ENCODE measurements at regions not wholly inside any gene's neighbourhood (a gene's known extent, or its start where the extent isn't known, plus 50 kb on each side); places are given as distances from the start of the nearest gene placed in this dataset.

GRCh38 chr6:166775180-166775922 is 148.3 kb upstream of the RPS6KA2 start:
- Histone ChIP-seq H3K79me2 (ENCODE audit: insufficient read depth, low read length) (no peaks in the 10 kb centered on the region), H3K4me2 (ENCODE audit: low read length) (no peak overlapping the region), H3K9me3 (ENCODE audit: low read length) (no peaks in the 10 kb centered on the region), H3K9ac (ENCODE audit: low read length) (no peak overlapping the region), H3K9me2 (ENCODE audit: low read depth, low read length) (no peaks in the 10 kb centered on the region), H4K20me1 (ENCODE audit: insufficient read depth, low read length) (no peaks in the 10 kb centered on the region), H3F3A (ENCODE audit: insufficient read depth, low read length) (no peaks in the 10 kb centered on the region), H3K27me3 (ENCODE audit: insufficient read depth, low read length) (no peaks in the 10 kb centered on the region; the same call in 1 of the 2 replicates), H3K4me3 (ENCODE audit: low read depth, low read length, poor library complexity, severe bottlenecking) (no peak overlapping the region), H2AFZ (ENCODE audit: low read length) (no peak overlapping the region), H3K27ac (ENCODE audit: low read depth, low read length, poor library complexity, severe bottlenecking) (no peak overlapping the region), H3K36me3 (ENCODE audit: insufficient read depth, low read length) (no peaks in the 10 kb centered on the region), H3K4me1 (ENCODE audit: insufficient read depth, low read length, severe bottlenecking) (no peaks in the 10 kb centered on the region)
- no peak for TF ChIP-seq EZH2 (IDR thresholded peaks at IDR 0.05; ENCODE audit: borderline replicate concordance, low read length)
- TF ChIP-seq CTCF (IDR thresholded peaks at IDR 0.05; ENCODE audit: low read length), result peak; percentile 83

DNA sequence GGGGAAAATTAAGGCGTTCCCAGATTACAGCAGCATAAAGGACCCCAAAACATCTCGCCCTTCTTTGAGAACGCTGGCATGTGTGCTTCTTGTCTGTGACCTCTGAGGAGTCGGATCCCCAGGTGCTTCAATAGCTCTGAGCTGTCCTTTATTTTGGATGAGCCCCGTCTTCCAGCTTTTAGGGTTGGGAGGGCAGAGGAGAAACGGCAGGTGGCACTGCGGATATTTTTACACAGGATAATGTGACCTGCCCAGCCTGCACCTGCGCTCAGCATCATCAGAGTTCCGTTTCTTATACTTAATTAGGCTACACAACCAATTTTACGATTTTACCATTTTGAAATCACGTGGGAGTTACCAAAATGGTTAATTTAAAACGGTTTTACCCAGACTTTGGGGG is 147.7 kb upstream of the RPS6KA2 start:
- Histone ChIP-seq H3K9me3 (ENCODE audit: low read length) (no peaks in the 10 kb centered on the region), H3K79me2 (ENCODE audit: insufficient read depth, low read length) (no peaks in the 10 kb centered on the region), H3K36me3 (ENCODE audit: insufficient read depth, low read length) (no peaks in the 10 kb centered on the region), H3K27me3 (ENCODE audit: insufficient read depth, low read length) (no peaks in the 10 kb centered on the region; the same call in 1 of the 2 replicates), H3K9me2 (ENCODE audit: low read depth, low read length) (no peaks in the 10 kb centered on the region), H3K4me1 (ENCODE audit: insufficient read depth, low read length, severe bottlenecking) (no peaks in the 10 kb centered on the region), H4K20me1 (ENCODE audit: insufficient read depth, low read length) (no peaks in the 10 kb centered on the region), H3K4me2 (ENCODE audit: low read length) (no peak overlapping the region), H3K27ac (ENCODE audit: low read depth, low read length, poor library complexity, severe bottlenecking) (no peak overlapping the region), H3K4me3 (ENCODE audit: low read depth, low read length, poor library complexity, severe bottlenecking) (no peak overlapping the region), H2AFZ (ENCODE audit: low read length) (no peak overlapping the region), H3F3A (ENCODE audit: insufficient read depth, low read length) (no peaks in the 10 kb centered on the region), H3K9ac (ENCODE audit: low read length) (no peak overlapping the region)
- no peak for TF ChIP-seq EZH2 (IDR thresholded peaks at IDR 0.05; ENCODE audit: borderline replicate concordance, low read length)
- TF ChIP-seq CTCF (IDR thresholded peaks at IDR 0.05; ENCODE audit: low read length), result no peak

GRCh38 chr6:166774292-166774691 is 147.2 kb upstream of the RPS6KA2 start:
- Histone ChIP-seq H3K4me1 (ENCODE audit: insufficient read depth, low read length, severe bottlenecking) (no peaks in the 10 kb centered on the region), H3F3A (ENCODE audit: insufficient read depth, low read length) (no peaks in the 10 kb centered on the region), H3K4me2 (ENCODE audit: low read length) (no peak overlapping the region), H3K9me2 (ENCODE audit: low read depth, low read length) (no peaks in the 10 kb centered on the region), H4K20me1 (ENCODE audit: insufficient read depth, low read length) (no peaks in the 10 kb centered on the region), H3K27ac (ENCODE audit: low read depth, low read length, poor library complexity, severe bottlenecking) (no peak overlapping the region), H3K9me3 (ENCODE audit: low read length) (no peaks in the 10 kb centered on the region), H3K4me3 (ENCODE audit: low read depth, low read length, poor library complexity, severe bottlenecking) (no peak overlapping the region), H3K79me2 (ENCODE audit: insufficient read depth, low read length) (no peaks in the 10 kb centered on the region), H3K27me3 (ENCODE audit: insufficient read depth, low read length) (no peaks in the 10 kb centered on the region; the same call in 1 of the 2 replicates), H2AFZ (ENCODE audit: low read length) (no peak overlapping the region), H3K9ac (ENCODE audit: low read length) (no peak overlapping the region), H3K36me3 (ENCODE audit: insufficient read depth, low read length) (no peaks in the 10 kb centered on the region)
- no peak for TF ChIP-seq CTCF (IDR thresholded peaks at IDR 0.05; ENCODE audit: low read length)
- no peak for TF ChIP-seq EZH2 (IDR thresholded peaks at IDR 0.05; ENCODE audit: borderline replicate concordance, low read length)

All from OCI-LY1 (cell line).